Calu3 (cell line): ENCODE measurements at regions not wholly inside any gene's neighbourhood (a gene's known extent, or its start where the extent isn't known, plus 50 kb on each side); places are given as distances from the start of the nearest gene placed in this dataset.
A peak's percentile ranks its signal among the peaks of the same experiment; 100 is the strongest.

Experiments
- BruUV-seq: library from RNA; stranded (reverse); fragments of 400-500 nt; replicated peaks from 2 replicates; lab custom pipeline; 2021; lab: Mats Ljungman, UMichigan
- CTCF ChIA-PET: fragments of 300-600 bp; sonication (Branson Sonifier 250); formaldehyde crosslinking; loops from one replicate; lab custom pipeline; 2022; ENCODE audit warnings: antibody characterized with exemption; lab: Charles Lee
- DNase-seq: peaks from one replicate; pipeline ENCODE4 v3.0.0; 2022
- H3K27ac Mint-ChIP-seq: one replicate; pipeline ENCODE4 v1.8.0; 2022; ENCODE audit warnings: mixed read lengths; ENCODE audit not compliant: unreplicated experiment
- H3K27me3 Mint-ChIP-seq: one replicate; pipeline ENCODE4 v1.8.0; 2022; ENCODE audit warnings: mixed read lengths; ENCODE audit not compliant: unreplicated experiment
- H3K36me3 Mint-ChIP-seq: one replicate; pipeline ENCODE4 v1.8.0; 2022; ENCODE audit warnings: mild to moderate bottlenecking, moderate library complexity, mixed read lengths; ENCODE audit not compliant: insufficient read depth, unreplicated experiment
- H3K4me1 Mint-ChIP-seq: one replicate; pipeline ENCODE4 v1.8.0; 2022; ENCODE audit warnings: mild to moderate bottlenecking, low read depth, mixed read lengths; ENCODE audit not compliant: unreplicated experiment
- H3K4me3 Mint-ChIP-seq: one replicate; pipeline ENCODE4 v1.8.0; 2022; ENCODE audit warnings: mild to moderate bottlenecking, low read depth, moderate library complexity, mixed read lengths; ENCODE audit not compliant: unreplicated experiment
- H3K9me3 Mint-ChIP-seq: one replicate; pipeline ENCODE4 v1.8.0; 2022; ENCODE audit warnings: low read depth, mixed read lengths; ENCODE audit not compliant: unreplicated experiment
- intact Hi-C: fragments of 100-400 bp; cut with micrococcal nuclease; formaldehyde crosslinking; loops from one replicate; pipeline ENCODE4 v1.10.0; 2022; ENCODE audit not compliant: unreplicated experiment
- TF ChIP-seq, protein P1 (sequence below): fragments of 200-600 bp; IDR thresholded peaks from one replicate; pipeline ENCODE4 v1.8.0; 2022; ENCODE audit warnings: antibody characterized with exemption; ENCODE audit not compliant: unreplicated experiment

DNA sequence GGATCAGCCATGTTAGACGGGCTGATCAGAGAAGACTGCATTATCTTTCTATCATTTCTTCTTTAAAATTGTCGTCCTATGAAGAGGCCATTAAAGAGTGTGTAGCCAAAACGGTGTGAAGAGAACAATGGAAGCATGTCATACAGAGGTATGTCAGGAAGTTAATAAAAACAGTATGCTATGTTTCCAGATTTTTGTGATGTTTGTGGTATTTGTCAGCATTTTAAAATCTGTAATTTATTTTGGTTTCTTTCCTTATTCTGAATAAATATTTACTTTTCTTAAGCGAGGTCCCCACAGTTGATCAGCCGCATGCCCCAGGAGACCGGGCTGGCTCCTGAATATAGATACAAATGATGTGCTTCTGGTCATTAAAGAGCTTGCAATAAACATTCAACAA is 142.9 kb upstream of the SERP2 start:
- Mint-ChIP-seq H3K27me3 (no peaks in the 10 kb centered on the region), H3K9me3 (peaks cover 3% of the 10 kb centered on the region), H3K4me3 (no peak overlapping the region), H3K4me1 (peaks cover 7% of the 10 kb centered on the region), H3K27ac (no peak overlapping the region), H3K36me3 (peaks cover 7% of the 10 kb centered on the region)
- intact Hi-C loops, result loop anchor here (5.0 to 10.0 kb wide), 3 partner anchors 82 to 207 kb away; partner anchors contain the start of gene SERP2
- no peak for DNase-seq
- no TSS peak for BruUV-seq
- TF ChIP-seq, protein P1, sequence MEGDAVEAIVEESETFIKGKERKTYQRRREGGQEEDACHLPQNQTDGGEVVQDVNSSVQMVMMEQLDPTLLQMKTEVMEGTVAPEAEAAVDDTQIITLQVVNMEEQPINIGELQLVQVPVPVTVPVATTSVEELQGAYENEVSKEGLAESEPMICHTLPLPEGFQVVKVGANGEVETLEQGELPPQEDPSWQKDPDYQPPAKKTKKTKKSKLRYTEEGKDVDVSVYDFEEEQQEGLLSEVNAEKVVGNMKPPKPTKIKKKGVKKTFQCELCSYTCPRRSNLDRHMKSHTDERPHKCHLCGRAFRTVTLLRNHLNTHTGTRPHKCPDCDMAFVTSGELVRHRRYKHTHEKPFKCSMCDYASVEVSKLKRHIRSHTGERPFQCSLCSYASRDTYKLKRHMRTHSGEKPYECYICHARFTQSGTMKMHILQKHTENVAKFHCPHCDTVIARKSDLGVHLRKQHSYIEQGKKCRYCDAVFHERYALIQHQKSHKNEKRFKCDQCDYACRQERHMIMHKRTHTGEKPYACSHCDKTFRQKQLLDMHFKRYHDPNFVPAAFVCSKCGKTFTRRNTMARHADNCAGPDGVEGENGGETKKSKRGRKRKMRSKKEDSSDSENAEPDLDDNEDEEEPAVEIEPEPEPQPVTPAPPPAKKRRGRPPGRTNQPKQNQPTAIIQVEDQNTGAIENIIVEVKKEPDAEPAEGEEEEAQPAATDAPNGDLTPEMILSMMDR, result no peak
- CTCF ChIA-PET, result no interaction called here

DNA sequence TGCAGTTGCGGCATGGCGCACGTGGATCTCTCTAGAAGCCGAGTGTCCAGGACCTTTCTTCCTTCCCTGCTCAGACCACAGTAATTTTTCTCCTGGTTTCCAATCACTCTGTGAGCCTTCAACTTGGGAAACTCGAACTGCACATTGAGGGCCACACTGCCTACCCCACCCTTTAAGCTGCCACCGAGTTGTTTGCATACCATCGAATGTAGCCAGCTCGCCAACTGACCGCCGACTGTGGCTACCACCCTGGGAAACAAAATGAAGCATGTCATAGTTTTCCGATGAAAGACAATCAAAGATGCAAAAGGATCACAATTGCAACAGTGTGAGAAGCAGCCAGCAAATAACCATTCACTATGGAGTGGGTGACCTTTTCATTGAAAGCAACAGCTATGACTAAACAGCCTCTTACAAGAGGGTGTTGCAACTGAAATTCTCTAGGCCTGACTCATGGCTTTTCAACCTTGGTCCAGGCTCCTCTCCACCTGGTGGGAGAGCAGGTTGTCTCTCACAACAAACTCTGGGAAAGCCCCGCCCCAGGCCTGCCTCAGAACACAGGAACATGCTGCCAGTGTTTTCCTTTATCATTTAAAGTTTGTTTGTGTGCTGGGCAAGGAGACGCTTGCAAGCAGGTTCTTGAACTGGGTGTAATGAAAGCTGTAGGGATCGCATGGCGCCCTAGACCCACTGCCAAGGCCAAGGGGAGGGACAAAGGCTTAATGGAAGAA is 141.7 kb upstream of the SERP2 start:
- Mint-ChIP-seq H3K27me3 (no peaks in the 10 kb centered on the region), H3K4me3 (peak overlapping the region; percentile 52), H3K4me1 (peaks cover 7% of the 10 kb centered on the region), H3K27ac (no peak overlapping the region), H3K36me3 (peaks cover 7% of the 10 kb centered on the region), H3K9me3 (peaks cover 3% of the 10 kb centered on the region)
- DNase-seq, result peak; percentile 86
- CTCF ChIA-PET, result interaction anchor here (0.6 to 1.7 kb wide), 2 partner anchors 27 to 205 kb away, joined by 4 to 8 read pairs; no protein-coding TSS in a partner anchor
- intact Hi-C loops, result loop anchor here (5.0 to 10.0 kb wide), 3 partner anchors 80 to 205 kb away; partner anchors contain the start of gene SERP2
- TF ChIP-seq, protein P1, result no peak
- BruUV-seq, result no TSS peak

DNA sequence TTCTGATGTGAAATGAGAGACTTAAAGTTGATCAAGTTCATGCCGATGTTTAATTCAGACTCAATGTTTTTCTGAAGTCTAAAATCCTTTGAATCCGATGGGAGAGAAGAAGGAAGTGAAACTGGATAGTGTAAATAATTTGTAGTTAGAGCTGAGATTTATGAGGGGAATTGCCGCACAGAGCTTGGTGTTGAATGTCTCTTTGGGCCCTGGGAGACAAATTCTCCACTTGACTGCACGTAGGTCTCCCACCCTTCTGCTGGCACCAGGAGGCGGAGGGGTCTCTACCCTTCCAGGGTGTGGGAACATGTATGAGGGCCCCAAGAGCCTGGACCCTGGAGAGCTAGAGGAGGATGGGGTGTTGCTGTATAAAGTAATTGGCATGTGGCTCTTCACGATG is 140.8 kb upstream of the SERP2 start:
- DNase-seq, result no peak
- BruUV-seq, result no TSS peak
- intact Hi-C loops, result loop anchor here (5.0 to 10.0 kb wide), 3 partner anchors 80 to 205 kb away; partner anchors contain the start of gene SERP2
- Mint-ChIP-seq H3K36me3 (peaks cover 7% of the 10 kb centered on the region), H3K9me3 (peaks cover 3% of the 10 kb centered on the region), H3K27ac (no peak overlapping the region), H3K27me3 (no peaks in the 10 kb centered on the region), H3K4me3 (peak overlapping the region; percentile 52), H3K4me1 (peaks cover 7% of the 10 kb centered on the region)
- CTCF ChIA-PET, result interaction anchor here (1.7 kb wide), 1 partner anchor 204 kb away, joined by 8 read pairs; no protein-coding TSS in a partner anchor
- TF ChIP-seq, protein P1, result no peak

DNA sequence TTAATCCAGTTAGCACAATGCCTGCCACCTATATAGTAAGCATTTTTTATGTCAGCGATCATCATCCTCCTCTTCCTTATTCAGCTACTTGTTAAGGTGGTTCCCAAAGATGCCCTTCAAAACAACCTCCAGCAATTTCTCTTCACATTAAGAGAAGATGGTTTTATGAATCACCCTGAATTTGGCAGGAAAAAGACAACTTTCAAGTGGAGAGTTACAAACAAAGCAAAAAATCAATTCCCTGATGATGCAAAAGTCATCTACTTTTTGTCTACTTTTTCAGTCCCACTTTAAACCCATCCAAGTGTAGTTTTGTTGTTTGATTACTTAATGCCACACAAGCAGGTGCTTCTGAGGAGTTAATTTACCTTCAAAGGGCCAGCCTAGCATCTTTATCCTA is 139.1 kb upstream of the SERP2 start:
- Mint-ChIP-seq H3K27ac (no peak overlapping the region), H3K36me3 (peaks cover 7% of the 10 kb centered on the region), H3K27me3 (no peaks in the 10 kb centered on the region), H3K4me1 (peaks cover 7% of the 10 kb centered on the region), H3K4me3 (no peak overlapping the region), H3K9me3 (peaks cover 3% of the 10 kb centered on the region)
- CTCF ChIA-PET, result no interaction called here
- intact Hi-C loops, result loop anchor here (5.0 to 10.0 kb wide), 3 partner anchors 78 to 203 kb away; partner anchors contain the start of gene SERP2
- TF ChIP-seq, protein P1, result no peak
- no TSS peak for BruUV-seq
- no peak for DNase-seq
